DMS53 treated with DMSO at 0.1 percent for 48 hours (cell line): ENCODE measurements at regions not wholly inside any gene's neighbourhood (a gene's known extent, or its start where the extent isn't known, plus 50 kb on each side); places are given as distances from the start of the nearest gene placed in this dataset.
"Not testable (repeated sequence)": the region's sequence is repeated elsewhere in the genome, so short reads cannot be mapped to it uniquely, and the experiment has no call there.

Source experiments
- DNase-seq: peaks from one replicate; lab custom pipeline; 2025; ENCODE audit not compliant: unreplicated experiment; lab: John Stamatoyannopoulos, UW

DNA sequence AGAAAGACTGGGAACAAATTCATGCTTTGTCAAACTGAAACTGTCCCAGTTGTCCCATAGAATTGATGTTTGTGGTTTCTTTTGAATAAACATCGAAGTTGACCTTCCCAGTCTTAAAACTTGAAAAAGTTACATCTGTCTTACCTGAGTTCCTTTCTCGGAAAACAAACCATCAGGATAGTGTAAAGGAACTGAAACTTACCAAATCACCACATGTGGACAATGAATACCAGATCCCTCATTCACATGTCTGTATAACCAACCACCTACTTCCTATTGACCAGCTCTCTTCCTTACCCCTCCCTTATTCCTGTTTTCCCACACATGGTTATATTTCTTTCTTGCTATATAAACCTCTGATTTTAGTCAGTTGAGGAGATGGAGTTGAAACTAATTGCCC is 791.7 kb upstream of the PCDH20 start:
- DNase-seq = no peak

DNA sequence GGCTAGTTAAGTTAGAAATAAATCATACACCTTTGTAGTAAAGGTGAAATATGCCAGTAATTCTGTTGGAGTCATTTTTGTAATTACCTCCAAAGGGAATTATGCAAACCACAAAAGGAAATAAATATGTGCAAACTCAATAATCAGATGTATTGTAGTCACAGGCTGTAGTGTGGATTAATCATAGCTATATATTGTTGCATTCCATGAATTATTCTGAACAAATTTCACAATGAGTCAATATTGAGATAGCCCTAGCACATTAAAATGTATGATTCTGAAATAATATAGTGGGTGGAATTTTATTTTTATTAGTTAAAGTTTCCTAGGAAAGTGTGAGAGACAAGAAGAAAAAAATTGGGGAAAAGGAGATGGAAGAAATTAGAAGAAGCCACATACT is 790.5 kb upstream of the PCDH20 start:
- no peak for DNase-seq

DNA sequence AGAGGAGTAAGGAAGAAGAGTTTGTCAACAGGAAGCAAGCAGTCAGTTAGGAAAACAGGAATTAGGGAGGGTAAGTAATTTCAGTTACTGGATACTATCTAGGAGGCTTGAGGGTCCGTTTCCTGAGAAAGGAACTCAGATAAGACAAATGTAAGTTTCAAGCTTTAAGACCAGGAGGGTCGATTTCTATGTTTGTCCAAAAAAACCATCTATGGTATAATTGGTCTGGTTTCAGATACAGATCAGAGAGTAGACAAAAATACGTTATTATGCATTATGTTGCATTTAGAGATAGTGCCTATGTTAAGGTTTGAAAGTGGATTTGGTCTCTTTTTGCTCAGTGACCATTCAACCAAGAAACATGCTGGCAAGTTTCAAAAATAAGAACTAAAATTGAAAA is 789.6 kb upstream of the PCDH20 start:
- DNase-seq = no peak

DNA sequence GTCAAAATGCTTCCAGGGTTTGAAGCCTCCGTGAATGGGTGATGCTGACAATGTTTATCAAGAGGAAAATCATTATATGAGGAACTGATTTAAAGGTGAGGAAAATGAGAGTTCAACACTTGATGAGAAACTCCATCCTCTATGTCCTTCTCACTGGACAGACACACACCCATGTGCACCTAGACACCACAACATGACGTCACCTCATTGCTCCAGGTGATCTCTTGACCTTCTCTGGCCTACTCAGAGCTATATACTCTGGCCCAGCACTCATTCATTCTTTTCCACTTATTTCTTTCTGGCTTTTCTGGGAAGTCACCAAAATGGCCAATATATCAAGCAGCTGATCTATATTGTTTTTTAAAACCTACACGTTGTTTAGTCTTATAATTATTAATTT is 778.7 kb upstream of the PCDH20 start:
- DNase-seq = no peak

DNA sequence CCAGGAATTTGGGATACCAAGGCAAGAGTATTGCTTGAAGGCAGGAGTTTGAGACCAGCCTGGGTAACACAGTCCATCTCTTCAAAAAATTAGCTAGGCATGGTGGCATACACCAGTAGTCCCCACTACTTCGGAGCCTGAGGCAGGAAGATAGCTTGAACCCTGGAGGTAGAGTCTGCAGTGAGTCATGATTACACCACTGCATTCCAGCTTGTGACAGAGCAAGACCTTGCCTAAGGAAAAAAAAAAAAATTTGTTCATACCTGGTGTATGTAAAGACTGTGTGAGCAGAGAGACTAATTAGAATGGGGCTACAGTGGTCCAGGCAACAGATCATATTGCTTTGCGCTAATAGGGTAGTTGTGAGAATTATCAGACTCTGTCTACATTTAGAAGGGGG is 778.3 kb upstream of the PCDH20 start:
- DNase-seq = no peak

DNA sequence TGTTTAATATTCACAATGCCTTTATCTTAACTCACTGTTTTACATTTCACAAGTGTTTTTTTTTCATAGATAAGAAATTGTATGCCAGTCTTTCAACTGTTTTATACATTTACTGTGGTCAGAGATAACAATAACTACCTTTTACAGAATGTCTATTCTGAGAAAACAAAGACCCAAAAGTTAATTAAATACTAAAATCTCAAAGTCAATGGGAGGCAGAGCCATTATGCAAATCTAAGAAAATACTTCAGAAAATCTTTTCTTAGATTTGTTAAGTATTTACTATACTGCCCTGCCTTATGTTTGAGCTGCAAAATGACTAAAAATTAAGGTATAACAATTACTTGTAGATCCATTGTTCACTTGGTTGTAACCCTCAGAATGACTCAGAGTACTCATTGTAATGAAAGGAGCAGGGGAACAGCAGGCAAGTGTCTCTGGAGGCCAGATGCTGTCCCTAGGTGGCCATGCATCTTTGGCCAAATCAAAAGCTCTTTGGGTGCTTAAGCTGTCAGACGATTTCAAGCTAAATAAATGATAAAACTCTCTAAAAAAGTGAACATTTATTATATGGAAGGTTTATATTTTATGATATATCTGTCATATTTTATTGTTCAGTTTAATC is 770.1 kb upstream of the PCDH20 start:
- DNase-seq = no peak

DNA sequence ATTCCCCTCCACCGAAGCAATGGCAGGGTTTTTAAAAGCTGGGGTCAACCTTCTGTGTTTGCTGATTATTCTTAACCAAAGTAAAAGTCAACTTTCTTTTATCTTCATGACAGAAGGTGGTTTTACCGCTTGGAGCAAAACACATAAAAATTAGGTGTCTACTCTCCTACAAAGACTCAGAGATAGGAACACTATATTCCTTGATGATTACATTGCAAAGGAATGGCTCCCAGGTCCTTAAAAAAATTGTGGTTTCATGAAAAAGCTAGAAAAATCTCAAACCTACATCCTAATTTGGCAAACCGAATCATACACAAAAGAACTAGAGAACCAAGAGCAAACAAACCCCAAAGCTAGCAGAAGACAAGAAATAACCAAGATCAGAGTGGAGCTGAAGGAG is 760.4 kb upstream of the PCDH20 start:
- no peak for DNase-seq

DNA sequence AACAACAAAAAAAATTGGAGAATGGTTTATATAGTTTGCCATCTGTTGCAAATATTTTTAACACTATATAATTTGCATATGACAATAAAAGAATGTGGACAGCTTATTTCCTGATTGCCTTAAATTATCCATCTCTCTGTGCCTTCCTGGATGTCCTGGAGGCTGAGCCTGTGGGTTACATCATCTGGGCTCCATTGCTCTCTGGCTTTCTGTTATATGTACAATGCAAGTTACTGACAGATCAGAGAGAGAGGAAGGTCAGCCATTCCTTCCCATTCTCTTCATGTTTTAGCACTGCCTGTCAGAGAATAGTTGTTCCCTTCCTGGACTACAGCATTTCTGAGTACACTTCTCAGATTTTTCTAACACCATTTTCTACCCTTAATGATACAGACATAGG is 758.3 kb upstream of the PCDH20 start:
- DNase-seq = no peak

DNA sequence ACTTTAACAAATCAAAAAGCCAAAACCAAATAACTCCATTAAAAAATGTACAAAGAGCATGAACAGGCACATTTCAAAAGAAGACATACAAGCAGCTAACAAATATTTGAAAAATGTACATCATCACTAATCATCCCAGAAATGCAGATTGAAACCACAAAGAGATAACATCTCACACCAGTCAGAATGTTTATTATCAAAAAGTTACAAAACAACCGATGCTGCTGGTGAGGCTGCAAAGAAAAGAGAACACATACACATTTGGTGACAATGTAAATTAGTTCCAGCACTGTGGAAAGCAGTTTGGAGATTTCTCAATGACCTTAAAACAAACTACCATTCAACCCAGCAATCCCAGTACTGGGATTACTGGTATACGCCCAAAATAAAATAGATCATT is 756.0 kb upstream of the PCDH20 start:
- DNase-seq = no peak

DNA sequence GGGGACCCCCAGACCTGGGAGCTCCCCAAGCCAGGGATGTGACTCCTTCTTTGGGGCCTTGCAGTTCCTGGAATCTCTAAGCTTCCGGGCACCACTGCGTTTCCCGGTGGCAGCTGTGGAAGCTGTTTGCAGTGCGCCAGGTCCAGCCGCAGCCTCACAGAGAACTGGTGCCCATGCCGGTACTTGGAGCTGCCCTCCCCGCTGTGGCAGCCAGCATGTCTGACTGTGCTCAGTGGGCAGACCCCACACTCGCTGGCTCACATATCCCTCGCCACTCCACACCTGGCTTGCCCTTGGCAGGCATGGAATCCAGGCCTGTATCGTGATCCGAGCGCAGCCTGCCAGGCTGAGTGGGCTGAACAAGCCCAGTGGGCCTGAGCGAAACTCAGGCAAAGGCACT is 753.2 kb upstream of the PCDH20 start:
- DNase-seq = no peak

DNA sequence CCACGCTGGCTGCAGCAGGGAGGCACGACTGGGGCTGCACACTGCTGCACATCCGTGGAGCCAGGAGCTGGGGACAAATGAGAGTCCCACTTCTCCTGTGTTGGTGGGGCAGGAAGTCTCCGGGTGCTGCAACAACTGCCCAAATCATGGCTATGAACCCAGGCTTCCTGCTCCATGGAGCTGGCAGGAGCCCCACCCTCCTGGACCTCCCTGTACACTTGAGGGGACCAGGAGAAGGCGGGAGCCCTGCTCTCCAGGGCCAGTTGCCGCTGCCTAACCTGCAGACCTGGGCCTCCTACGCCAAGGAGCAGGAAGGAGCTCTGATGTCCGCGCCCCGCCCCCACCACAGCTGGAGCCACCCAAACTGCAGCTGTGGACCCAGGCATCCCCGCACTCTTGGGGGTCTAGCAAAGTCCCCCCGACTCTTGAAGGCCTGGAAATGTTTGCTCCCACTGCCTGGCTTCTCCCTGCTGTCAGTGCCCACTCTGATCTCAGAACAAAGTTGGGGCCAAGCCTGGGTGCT is 752.1 kb upstream of the PCDH20 start:
- no peak for DNase-seq

DNA sequence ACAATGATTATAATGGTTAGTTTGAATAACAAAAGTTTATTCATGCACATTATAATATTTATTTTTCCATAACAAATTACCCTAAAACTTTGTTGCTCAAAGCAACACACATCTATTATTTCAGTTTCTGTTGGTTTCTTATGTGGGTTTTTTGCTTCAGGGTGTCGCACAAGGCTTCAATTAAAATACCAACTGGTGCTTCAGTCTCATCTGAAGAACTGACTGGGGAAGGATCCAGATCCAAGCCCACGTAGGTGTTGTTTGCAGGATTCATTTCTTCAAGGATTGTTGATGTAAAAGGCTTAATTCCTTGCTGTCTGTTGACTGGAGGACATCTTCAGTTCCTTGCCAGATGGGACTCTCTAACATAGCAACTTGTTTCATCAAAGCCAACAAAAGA is 747.2 kb upstream of the PCDH20 start:
- DNase-seq = no peak

DNA sequence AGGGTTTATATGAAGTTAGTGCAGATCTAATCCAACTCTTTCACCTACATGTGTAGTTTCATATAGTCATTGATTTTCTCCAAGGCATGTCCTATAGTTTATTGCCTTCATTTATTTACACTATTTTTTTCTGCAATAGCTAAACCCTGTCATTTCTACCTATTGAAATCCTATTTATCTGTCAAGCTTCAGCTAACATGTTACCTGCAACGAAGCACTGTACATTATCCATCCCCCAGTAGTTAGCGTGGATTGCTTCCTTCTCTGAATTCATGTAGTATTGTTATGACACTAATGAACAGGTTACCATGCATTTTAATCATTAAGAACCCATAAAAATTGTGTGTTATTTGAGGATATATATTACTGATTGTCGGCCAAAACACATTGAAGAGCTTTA is 742.9 kb upstream of the PCDH20 start:
- DNase-seq = no peak

DNA sequence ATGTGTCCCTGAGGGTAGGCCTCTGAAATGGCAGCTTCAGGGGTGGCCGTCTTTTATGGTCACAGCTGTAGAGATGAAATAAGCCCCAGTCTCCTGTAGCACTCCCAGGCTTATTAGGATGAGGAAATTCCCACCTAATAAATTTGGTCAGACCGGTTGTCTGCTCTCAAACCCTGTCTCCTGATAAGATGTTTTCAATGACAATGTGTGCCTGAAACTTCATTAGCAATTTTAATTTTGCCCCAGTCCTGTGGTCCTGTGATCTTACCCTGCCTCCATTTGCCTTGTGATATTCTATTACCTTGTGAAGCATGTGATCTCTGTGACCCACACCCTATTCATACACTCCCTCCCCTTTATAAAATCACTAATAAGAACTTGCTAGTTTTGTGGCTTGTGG is 736.1 kb upstream of the PCDH20 start:
- DNase-seq = not testable (repeated sequence)

DNA sequence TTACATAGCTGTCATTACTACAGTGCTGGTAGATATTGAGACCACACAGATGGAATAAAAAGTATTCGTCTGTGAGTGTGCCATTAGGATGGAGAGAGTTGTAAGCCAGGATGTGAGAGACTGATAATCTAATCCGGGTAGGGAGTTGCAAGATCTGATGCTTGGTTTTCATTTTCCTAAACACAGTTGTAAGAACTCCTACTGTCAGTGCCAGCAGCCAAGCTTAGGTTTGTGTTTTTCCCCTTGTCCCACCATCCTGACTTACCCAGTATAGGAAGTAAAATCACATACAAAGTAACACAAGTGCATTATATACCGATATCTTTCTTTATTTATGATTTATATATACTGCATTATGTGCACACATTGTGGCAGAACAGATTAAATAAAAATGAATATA is 726.4 kb upstream of the PCDH20 start:
- DNase-seq = no peak

DNA sequence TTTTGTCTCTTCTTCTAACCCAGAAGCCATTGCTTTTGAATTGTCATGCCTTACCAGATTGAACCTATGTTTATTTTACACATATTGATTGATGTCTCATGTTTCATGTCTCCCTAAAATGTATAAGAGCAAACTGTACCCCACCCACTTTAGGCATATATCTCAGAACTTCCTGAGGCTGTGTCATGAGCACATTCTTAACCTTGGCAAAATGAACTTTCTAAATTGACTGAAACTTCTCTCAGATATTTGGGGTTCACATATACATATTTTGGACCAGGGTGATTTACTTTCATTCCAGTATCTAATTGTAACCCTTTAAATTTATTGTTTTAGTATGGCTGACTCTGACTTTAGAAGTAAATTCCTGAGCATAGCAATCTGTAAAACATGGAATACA is 723.9 kb upstream of the PCDH20 start:
- no peak for DNase-seq

DNA sequence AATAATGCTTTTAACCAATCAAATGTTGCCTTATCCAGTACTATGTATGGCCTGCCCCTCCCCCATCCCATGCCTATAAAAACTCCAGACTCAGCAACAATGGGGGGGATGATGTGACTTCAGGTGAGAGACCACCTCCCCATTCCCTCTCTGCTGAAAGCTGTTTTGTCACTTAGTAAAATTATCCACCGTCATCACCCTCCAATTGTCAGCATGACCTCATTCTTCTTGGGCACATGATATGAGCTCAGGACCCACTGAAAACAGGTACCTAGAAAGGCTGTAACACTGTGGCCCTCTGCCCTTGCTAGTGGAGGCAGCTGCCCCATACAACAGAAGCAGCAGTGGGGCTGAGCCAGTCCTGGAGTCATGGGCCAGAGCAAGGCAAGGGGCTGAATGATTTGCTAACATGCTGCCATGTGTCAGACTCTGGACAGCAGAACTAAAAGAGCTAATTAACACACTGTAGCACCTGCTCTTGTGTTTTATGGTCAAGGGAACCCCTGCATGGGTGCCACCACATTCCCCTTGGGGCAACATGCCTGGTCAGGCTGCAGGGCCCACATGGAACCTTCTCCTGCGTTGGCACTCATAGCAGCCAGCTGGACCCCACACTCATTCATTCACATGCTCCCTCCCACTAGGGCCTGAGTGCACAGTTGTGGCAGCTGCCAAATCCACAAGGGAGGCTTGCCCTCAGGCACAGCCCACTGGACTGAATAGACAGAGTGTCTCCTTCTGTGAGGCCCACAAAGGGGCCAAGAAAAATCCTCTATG is 722.2 kb upstream of the PCDH20 start:
- no peak for DNase-seq

DNA sequence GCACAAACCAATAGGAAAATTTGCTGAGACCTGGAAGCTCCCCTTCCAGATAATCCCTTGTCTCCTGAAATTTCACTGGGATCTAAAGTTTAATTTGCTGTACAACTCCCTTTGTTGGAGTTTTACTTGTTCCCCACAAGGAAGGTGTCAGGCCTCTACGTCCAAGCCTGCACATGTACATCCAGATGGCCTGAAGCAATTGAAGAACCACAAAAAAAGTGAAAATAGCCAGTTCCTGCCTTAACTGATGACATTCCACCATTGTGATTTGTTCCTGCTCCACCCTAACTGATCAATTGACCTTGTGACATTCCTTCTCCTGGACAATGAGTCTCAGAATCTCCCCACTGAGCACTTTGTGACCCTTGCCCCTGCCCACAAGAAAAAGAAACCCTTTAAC is 716.0 kb upstream of the PCDH20 start:
- no peak for DNase-seq

DNA sequence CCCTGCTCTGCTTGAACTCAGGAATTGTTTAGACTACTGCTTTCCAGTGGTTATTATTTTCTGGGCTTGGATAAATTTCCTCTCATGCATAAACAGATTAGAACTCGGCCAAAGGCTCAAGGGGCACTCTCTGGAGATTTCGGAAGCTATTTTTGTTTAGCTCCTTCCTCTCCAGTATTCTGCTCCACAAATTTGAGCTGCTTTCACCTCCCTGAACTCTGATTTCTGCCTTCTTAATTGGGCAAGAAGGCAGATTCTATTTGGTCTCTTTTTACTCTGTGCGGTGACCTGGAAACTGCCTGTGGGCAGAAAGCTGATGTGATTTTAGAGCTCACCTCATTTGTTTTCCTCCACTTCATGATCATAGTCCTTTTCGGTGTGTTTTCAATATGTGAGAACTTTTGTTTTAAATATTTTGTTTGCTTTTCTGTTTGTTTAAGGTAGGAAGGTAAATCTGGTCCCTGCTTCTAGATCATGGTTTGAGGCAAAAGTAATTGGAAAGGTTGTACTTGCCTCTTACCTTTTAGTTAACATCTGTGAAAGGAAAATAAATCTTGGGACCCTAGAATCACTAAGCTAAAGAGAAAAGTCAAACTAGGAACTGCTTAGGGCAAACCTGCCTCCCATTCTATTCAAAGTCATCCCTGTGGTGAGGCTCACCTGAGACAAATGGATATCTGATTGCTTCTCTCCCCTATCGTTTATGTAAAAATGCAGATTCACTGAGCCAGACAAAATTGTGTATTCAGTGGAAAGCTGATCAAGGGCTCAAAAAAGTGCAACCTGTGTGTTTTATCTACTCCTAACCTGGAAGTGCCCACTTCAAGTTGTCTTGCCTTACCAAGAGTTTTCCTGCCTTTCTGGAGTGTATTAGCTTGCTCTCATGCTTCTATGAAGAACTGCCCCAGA is 714.7 kb upstream of the PCDH20 start:
- DNase-seq = no peak

DNA sequence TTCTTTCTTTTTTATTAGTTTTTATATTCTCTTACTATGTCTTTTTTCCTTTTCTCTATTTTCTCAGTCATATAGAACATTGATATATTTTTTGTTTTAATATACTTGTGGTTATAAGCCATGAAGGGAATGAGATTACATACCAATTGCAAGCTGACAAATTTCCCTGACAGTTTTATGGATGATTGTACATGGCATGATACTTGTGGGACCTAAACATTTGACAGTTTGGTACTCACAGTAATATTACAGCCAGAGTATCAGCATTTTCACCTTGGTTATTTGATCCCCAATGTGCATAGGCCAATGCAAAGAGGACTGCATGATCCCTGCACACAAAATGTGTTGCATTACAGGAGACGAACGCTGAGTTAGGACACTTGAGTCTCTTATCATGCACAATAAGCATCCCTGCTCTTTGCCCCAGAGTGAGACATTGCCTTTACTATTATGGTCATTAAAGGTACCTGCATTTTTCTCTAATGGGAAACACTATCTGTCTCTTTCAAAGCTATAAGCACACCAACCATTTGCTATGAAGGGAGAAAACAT is 713.4 kb upstream of the PCDH20 start:
- DNase-seq = no peak

DNA sequence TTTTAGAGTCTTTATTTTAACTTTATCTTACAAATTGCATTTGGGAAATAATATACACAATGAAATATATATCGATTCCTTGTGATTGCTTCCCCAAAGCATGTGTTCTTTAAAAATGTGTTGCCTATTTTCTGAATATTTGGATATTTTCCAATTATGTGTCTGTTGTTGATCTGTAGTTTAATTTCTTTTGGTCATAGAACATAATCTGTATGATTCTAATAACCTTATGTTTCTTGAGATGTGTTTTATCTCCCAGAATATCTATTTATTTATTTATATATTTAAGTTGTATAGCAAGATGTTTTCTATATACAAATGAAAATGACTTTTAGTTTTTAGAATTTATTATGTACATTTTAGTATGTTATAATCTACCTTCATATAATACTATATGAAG is 710.8 kb upstream of the PCDH20 start:
- DNase-seq = no peak
